Keratinocyte (primary cell): ENCODE measurements at regions not wholly inside any gene's neighbourhood (a gene's known extent, or its start where the extent isn't known, plus 50 kb on each side); places are given as distances from the start of the nearest gene placed in this dataset.

ENCODE experiments used
- DNase-seq: peaks from one replicate; pipeline ENCODE4 v3.0.0-alpha.2; 2011; ENCODE audit warnings: low read depth, missing footprints, low spot score
- FAIRE-seq: peaks from 2 replicates; lab custom pipeline; 2011; peaks lifted over from hg19 to GRCh38; lab: Jason Lieb, UNC
- H2AFZ ChIP-seq: 2 replicates; pipeline ENCODE4 v1.6.0; 2012; ENCODE audit warnings: low read length, control low read depth, inconsistent platforms; ENCODE audit not compliant: control insufficient read depth
- H3K27ac ChIP-seq: 2 replicates; pipeline ENCODE4 v1.5.1; 2011; ENCODE audit warnings: low read length; ENCODE audit not compliant: control insufficient read depth, insufficient read depth
- H3K27me3 ChIP-seq: 3 replicates; pipeline ENCODE4 v1.6.0; 2011; ENCODE audit warnings: low read length; ENCODE audit not compliant: control insufficient read depth, insufficient read depth; ENCODE audit errors: extremely low read depth
- H3K36me3 ChIP-seq, 2 experiments: 2 replicates in 1 of 2; 3 replicates in 1 of 2; pipeline ENCODE4 v1.5.1; 2011; ENCODE audit warnings: low read length in 2 of 2, mild to moderate bottlenecking in 1 of 2; ENCODE audit not compliant: control insufficient read depth in 2 of 2, insufficient read depth in 2 of 2; ENCODE audit errors: extremely low read depth in 1 of 2
- H3K4me1 ChIP-seq: 3 replicates; pipeline ENCODE4 v1.5.1; 2011; ENCODE audit warnings: low read length; ENCODE audit not compliant: control insufficient read depth, insufficient read depth; ENCODE audit errors: extremely low read depth
- H3K4me2 ChIP-seq: 3 replicates; pipeline ENCODE4 v1.6.0; 2011; ENCODE audit warnings: low read depth, low read length; ENCODE audit not compliant: control insufficient read depth, insufficient read depth; ENCODE audit errors: extremely low read depth
- H3K4me3 ChIP-seq, 3 experiments: fragments of 200-600 bp in 1 of 3; sonication (generic) in 1 of 3; 2 replicates in 2 of 3; 3 replicates in 1 of 3; pipeline ENCODE4 v1.5.1; 2011 to 2016; ENCODE audit warnings: low read length in 3 of 3, mild to moderate bottlenecking in 3 of 3, control low read depth in 2 of 3, inconsistent platforms in 1 of 3, low read depth in 1 of 3, mixed read lengths in 1 of 3, mixed run types in 1 of 3, moderate library complexity in 1 of 3; ENCODE audit not compliant: control insufficient read depth in 2 of 3, insufficient read depth in 2 of 3; ENCODE audit errors: extremely low read depth in 1 of 3
- H3K79me2 ChIP-seq: 2 replicates; pipeline ENCODE4 v1.6.0; 2012; ENCODE audit warnings: low read length; ENCODE audit not compliant: control insufficient read depth, insufficient read depth
- H3K9ac ChIP-seq: 3 replicates; pipeline ENCODE4 v1.6.0; 2011; ENCODE audit warnings: low read length; ENCODE audit not compliant: control insufficient read depth, insufficient read depth; ENCODE audit errors: extremely low read depth
- H3K9me1 ChIP-seq: 3 replicates; pipeline ENCODE4 v1.6.0; 2011; ENCODE audit warnings: low read length; ENCODE audit not compliant: control insufficient read depth, insufficient read depth; ENCODE audit errors: extremely low read depth
- H3K9me3 ChIP-seq: 2 replicates; pipeline ENCODE4 v1.5.1; 2012; ENCODE audit warnings: low read depth, low read length; ENCODE audit not compliant: control insufficient read depth
- H4K20me1 ChIP-seq: 3 replicates; pipeline ENCODE4 v1.6.0; 2011; ENCODE audit warnings: low read length; ENCODE audit not compliant: control insufficient read depth, insufficient read depth; ENCODE audit errors: extremely low read depth
- CTCF ChIP-seq, 3 experiments: IDR thresholded peaks in 1 of 3; conservative IDR thresholded peaks in 1 of 3; optimal IDR thresholded peaks in 1 of 3; 2 replicates in 2 of 3; 3 replicates in 1 of 3; pipeline versions ENCODE3 to v1.5.1; 2011; ENCODE audit warnings: low read length in 3 of 3, mild to moderate bottlenecking in 3 of 3, moderate library complexity in 2 of 3, control low read depth in 1 of 3, inconsistent platforms in 1 of 3; ENCODE audit not compliant: insufficient read depth in 2 of 3; ENCODE audit errors: extremely low read depth in 1 of 3
- EZH2 ChIP-seq: IDR thresholded peaks from one replicate; pipeline ENCODE4 v1.6.1; 2012; ENCODE audit warnings: inconsistent platforms, mild to moderate bottlenecking, low read length, moderate library complexity
- dilution Hi-C: fragments of 300-500 bp; cut with MboI; formaldehyde crosslinking; loops from one replicate; pipeline ENCODE4 v1.7.0; 2020; ENCODE audit warnings: low sequenced_read_pairs; ENCODE audit not compliant: extremely low pct_ligation_motif_present

DNA sequence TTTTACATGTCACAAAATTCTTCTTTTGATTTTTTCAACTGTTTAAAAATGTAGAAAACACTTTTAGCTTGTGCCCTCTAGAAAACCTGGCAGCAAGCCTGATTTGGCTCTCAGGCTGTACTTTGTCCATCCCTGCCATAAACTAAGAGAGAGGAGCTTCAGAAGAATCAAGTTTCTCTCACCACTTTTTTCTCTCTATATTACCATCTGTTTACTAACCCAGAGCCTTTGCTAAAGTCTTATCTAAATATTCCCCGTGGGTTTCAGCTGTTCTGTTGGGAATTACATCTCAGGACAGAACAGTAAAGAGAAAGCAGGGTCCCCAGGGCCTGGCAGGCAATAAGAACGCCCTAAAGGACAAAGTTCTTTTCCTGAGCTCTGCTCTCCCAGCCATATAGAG lies 409.1 kb upstream of the CRIM1 start:
- no peak overlapping the region for H3K27ac ChIP-seq
- H3K9me1 ChIP-seq: no peaks in the 10 kb centered on the region
- H3K27me3 ChIP-seq: no peaks in the 10 kb centered on the region
- H3K9me3 ChIP-seq: no peaks in the 10 kb centered on the region
- FAIRE-seq (no peak), DNase-seq (no peak)
- no peaks in the 10 kb centered on the region for H3K79me2 ChIP-seq
- H3K4me3 ChIP-seq: no peak overlapping the region
- no peaks in the 10 kb centered on the region for H3K36me3 ChIP-seq
- dilution Hi-C loops: no loop called here
- no peak overlapping the region for H3K9ac ChIP-seq
- no peaks in the 10 kb centered on the region for H4K20me1 ChIP-seq
- TF ChIP-seq CTCF (optimal IDR thresholded peaks at IDR 0.05 in 1 of 3, IDR thresholded peaks at IDR 0.05 in 1 of 3, conservative IDR thresholded peaks at IDR 0.05 in 1 of 3; ENCODE audit: extremely low read depth in 1 of 3, insufficient read depth in 2 of 3, low read length in 3 of 3): no peak
- TF ChIP-seq EZH2: no peak
- no peak overlapping the region for H2AFZ ChIP-seq
- H3K4me2 ChIP-seq: no peak overlapping the region
- no peaks in the 10 kb centered on the region for H3K4me1 ChIP-seq

DNA sequence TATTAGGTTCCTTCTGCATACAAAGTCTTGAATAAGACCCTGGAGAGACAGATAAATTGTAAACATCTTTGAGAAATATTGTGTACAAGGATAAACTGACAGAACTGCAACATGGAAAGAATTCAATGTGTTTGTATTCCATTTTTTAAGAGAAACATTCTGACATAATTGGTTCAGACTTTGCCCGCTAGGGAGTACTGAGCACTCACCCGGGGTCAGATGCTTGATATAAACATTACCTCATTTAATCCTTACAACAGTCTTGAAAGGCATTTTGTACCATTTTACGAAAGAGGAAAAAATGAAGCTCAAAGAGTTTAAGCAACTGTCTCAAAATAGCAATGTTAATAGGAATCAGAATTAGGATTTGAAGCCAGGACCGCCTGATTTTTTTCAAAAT lies 416.7 kb upstream of the CRIM1 start:
- TF ChIP-seq CTCF (optimal IDR thresholded peaks at IDR 0.05 in 1 of 3, IDR thresholded peaks at IDR 0.05 in 1 of 3, conservative IDR thresholded peaks at IDR 0.05 in 1 of 3; ENCODE audit: extremely low read depth in 1 of 3, insufficient read depth in 2 of 3, low read length in 3 of 3) (no peak), EZH2 (no peak)
- Histone ChIP-seq H4K20me1 (no peaks in the 10 kb centered on the region), H3K79me2 (no peaks in the 10 kb centered on the region), H3K9ac (no peak overlapping the region), H3K36me3 (no peaks in the 10 kb centered on the region), H3K4me3 (no peak overlapping the region), H3K27me3 (no peaks in the 10 kb centered on the region), H3K4me1 (no peaks in the 10 kb centered on the region), H3K9me3 (no peaks in the 10 kb centered on the region), H3K4me2 (no peak overlapping the region), H3K9me1 (no peaks in the 10 kb centered on the region), H2AFZ (no peak overlapping the region), H3K27ac (no peak overlapping the region)
- DNase-seq (no peak), FAIRE-seq (no peak)
- dilution Hi-C loops: no loop called here
